DOHH2 (cell line): ENCODE measurements at regions not wholly inside any gene's neighbourhood (a gene's known extent, or its start where the extent isn't known, plus 50 kb on each side); places are given as distances from the start of the nearest gene placed in this dataset.

Source experiments
- CTCF ChIP-seq: fragments of 200-600 bp; sonication (generic); IDR thresholded peaks from one replicate; pipeline ENCODE4 v1.5.1; 2014; ENCODE audit warnings: antibody characterized with exemption, mild to moderate bottlenecking, low read depth, low read length; ENCODE audit not compliant: poor library complexity, severe bottlenecking
- EZH2phosphoT487 ChIP-seq: fragments of 200-600 bp; sonication (generic); IDR thresholded peaks from 2 replicates; pipeline ENCODE4 v1.6.1; 2017; ENCODE audit warnings: borderline replicate concordance, mild to moderate bottlenecking, antibody characterized with exemption, low read length, moderate library complexity, mixed read lengths

DNA sequence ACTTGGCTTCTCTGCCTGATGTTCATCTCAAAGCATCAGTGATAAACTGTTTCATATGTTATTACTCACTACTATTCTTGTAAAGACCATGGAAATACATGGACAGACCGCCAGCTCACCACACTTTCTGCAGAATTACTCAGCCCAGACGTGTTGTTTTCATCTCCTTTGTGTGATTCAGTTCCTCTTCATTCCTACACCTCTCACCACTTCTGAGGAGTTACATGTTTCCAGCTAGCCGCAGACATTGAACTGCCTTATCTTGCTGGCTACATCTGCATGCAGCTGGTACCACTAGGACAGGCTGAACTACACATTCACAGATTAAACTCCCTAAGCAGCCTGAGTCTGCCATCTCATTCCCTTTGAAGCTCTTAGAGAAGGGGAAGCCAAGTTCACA lies 443.2 kb upstream of the FGF16 start:
- TF ChIP-seq CTCF (no peak), EZH2phosphoT487 (no peak)
